ENCODE measurements at regions not wholly inside any gene's neighbourhood (a gene's known extent, or its start where the extent isn't known, plus 50 kb on each side); places are given as distances from the start of the nearest gene placed in this dataset.
"Not testable (repeated sequence)": the region's sequence is repeated elsewhere in the genome, so short reads cannot be mapped to it uniquely, and the experiment has no call there.

DNA sequence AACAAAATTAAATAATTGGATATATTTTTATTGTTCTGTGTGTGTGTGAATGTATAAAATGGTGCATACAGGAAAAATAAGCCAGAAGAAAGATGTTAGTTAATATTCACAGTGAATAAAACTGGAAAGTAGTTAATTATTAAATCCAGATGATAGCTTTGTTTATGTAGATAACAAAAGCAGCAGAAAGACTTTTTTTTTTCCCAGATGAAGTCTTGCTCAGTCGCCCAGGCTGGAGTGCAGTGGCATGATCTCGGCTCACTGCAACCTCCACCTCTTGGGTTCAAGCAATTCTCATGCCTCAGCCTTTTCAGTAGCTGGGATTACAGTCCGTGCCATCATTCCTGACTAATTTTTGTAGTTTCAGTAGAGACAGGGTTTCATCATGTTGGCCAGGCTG lies 140.1 kb downstream of the ZNF486 start:
- no peak for DNase-seq (ENCODE audit: low read depth in 2 of 3, low spot score in 2 of 3)

- not testable (repeated sequence) for DNase-seq (ENCODE audit: low read depth in 2 of 3, low spot score in 2 of 3)
These were observed 129.3 kb downstream of the ZNF486 start for GRCh38 chr19:20296314-20296713.

DNA sequence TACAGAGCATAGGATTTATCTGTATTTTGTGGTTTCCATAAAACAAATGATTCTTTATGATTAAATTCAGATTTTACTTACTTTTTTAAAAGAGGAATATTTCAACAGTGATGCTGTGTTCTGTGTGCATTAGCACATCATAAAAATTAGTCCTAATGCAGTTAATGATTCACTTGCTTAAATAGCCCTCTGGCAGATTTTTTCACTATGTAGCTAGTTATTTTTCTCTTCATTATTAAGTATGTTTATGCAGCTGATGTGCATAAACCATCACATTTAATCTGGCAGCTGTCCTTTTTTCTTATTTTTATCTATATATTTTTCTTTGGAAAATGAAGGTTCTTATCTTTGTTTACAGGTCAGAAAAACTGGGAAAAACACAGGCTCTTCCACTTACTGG lies 127.2 kb downstream of the ZNF486 start:
- DNase-seq (ENCODE audit: low read depth in 2 of 3, low spot score in 2 of 3) = no peak

DNA sequence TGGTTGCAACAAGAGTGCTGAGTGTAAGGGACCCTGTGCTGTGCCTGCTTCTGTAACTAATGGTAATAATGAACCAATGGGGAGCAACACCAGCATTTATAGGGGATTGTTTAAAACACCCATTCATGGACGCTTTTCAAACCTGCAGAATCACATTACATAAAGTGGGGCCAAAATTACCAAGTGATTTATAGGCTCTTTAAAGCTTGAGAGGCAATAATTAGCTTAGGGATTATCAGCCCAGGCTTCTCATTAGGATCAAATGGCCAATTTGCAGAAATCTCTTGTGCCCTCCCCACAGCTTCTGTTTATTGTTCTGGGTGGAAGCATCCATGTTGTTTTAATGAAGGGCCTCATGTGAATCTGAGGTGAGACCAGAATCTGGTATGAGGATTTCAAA lies 125.5 kb downstream of the ZNF486 start:
- not testable (repeated sequence) for DNase-seq (ENCODE audit: low read depth in 2 of 3, low spot score in 2 of 3)

DNA sequence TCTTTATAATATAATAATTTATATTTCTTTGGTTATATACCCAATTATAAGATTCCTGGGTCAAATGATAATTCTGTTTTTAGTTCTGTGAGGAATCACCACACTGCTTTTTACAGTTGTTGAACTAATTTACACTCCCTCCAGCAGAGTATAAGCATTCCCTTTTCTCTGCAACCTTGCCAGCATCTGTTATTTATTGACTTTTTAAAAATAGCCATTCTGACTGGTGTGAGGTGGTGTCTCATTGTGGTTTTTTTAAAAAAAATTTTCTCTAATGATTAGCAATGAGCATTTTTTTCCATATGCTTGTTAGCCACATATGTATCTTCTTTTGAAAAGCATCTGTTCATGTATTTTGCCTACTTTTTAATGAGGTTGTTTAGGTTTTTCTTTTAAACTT lies 122.2 kb downstream of the ZNF486 start:
- DNase-seq (ENCODE audit: low read depth in 2 of 3, low spot score in 2 of 3) = no peak

DNA sequence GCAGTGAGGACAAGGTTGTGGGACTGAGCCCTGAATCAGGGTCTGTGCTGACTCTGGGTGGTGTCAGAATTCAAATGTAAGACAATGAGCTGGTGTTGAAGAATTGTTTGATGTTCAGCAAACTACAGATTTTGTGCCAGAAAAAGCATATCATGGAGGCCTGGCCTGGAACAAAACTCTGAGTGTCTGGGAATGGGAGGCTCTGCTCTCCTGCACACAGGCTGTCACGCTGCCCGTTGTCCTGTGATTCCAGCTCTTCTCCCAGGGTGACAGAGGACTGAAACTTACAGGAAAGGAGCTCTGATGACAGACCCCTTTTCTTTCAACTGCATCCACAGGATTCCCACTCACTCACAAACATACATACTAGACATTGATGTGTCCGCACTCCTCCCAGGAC lies 120.1 kb downstream of the ZNF486 start:
- DNase-seq (ENCODE audit: low read depth in 2 of 3, low spot score in 2 of 3) = no peak

DNA sequence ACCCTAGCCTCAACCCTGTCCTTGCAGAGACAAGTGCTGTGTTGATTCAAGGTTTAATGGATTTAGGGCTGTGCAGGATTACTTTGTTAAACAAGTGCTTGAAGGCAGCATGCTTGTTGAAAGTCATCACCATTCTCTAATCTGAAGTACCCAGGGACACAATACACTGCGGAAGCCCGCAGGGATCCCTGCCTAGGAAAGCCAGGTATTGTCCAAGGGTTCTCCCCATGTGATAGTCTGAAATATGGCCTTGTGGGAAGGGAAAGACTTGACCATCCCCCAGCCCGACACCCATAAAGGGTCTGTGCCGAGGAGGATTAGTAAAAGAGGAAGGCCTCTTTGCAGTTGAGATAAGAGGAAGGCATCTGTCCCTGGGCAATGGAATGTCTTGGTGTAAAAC lies 118.9 kb downstream of the ZNF486 start:
- DNase-seq (ENCODE audit: low read depth in 2 of 3, low spot score in 2 of 3) = not testable (repeated sequence)

DNA sequence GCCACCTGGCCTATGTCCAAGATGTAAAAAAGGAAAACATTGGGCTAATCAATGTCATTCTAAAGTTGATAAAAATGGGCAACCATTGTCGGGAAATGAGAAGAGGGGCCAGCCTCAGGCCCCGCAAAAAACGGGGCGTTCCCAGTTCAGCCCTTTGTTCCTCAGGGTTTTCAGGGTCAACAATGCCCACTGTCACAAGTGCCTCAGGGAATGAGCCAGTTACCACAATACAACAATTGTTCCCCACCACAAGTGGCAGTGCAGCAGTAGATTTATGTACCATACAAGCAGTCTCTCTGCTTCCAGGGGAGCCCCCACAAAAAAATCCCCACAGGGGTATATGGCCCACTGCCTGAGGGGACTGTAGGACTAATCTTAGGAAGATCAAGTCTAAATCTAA lies 112.5 kb downstream of the ZNF486 start:
- no peak for DNase-seq (ENCODE audit: low read depth in 2 of 3, low spot score in 2 of 3)

GRCh38 chr19:20278342-20278741 lies 111.3 kb downstream of the ZNF486 start:
- peak in 1 of 3 donors; percentile 17 for DNase-seq (ENCODE audit: low read depth in 2 of 3, low spot score in 2 of 3)

GRCh38 chr19:20276732-20277082 lies 109.7 kb downstream of the ZNF486 start:
- not testable (repeated sequence) for DNase-seq (ENCODE audit: low read depth in 2 of 3, low spot score in 2 of 3)

DNA sequence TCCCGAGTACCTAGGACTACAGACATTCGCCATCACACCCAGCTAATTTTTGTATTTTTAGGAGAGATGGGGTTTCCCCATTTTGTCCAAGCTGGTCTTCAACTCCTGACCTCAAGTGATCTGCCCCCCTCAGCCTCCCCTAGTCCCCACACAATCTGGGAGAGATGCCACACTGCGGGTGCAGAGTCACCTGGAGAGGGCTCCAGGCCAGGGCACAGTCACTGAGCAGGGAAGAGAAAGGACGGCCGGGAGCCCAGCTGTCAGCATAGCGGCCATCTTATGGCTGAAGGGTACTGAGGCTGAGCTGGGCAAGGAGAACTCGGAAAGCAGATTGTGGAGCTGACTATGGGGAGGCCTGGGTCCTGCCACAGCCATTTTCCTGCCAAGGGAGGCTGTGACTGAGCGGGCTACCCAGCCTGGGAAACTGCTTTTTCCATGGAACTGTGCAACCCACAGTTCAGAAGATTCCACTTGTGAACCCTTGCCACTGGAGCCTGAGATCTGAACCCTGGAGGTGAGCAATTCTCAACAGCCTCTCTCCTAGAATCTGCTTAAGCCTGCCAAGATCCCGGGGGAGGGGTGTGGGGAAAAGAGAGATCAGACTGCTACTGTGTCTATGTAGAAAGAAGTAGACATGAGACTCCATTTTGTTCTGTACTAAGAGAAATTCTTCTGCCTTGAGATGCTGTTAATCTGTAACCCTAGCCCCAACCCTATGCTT lies 109.2 kb downstream of the ZNF486 start:
- DNase-seq (ENCODE audit: low read depth in 2 of 3, low spot score in 2 of 3) = no peak

- no peak for DNase-seq (ENCODE audit: low read depth in 2 of 3, low spot score in 2 of 3)
These were observed 107.0 kb downstream of the ZNF486 start for GRCh38 chr19:20273951-20274570.

DNA sequence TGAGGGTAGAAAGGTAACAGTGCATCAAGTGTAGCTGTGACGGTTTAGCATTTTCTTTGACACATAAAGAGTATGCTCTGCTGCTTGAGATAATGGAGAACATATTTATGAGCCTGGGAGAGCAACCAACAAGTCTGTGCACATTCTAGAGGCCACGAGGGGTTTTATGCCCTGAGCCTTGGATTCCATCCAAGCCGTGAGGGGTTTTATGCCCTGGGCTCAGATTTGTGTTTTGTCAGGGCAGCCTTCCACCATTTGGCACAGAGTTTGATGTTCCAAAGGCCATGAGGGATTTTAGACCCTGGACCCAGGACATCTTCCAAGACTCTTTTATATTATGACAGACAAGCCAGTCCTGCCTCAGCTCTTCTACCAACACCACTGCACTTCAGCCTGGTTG lies 106.4 kb downstream of the ZNF486 start:
- DNase-seq (ENCODE audit: low read depth in 2 of 3, low spot score in 2 of 3) = no peak

DNA sequence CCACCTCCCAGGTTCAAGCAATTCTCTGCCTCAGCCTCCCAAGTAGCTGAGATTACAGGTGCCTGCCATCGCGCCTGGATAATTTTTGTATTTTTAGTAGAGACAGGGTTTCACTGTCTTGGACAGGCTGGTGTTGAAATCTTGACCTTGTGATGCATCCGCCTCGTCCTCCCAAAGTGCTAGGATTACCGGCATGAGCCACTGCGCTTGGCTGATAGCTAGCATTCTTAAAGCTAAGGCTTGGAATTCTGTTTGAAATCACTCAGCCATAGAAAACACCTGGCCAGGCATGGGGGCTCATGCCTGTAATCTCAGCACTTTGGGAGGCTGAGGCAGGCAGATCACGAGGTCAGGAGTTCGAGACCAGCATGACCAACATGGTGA lies 105.6 kb downstream of the ZNF486 start:
- DNase-seq (ENCODE audit: low read depth in 2 of 3, low spot score in 2 of 3) = not testable (repeated sequence)

DNA sequence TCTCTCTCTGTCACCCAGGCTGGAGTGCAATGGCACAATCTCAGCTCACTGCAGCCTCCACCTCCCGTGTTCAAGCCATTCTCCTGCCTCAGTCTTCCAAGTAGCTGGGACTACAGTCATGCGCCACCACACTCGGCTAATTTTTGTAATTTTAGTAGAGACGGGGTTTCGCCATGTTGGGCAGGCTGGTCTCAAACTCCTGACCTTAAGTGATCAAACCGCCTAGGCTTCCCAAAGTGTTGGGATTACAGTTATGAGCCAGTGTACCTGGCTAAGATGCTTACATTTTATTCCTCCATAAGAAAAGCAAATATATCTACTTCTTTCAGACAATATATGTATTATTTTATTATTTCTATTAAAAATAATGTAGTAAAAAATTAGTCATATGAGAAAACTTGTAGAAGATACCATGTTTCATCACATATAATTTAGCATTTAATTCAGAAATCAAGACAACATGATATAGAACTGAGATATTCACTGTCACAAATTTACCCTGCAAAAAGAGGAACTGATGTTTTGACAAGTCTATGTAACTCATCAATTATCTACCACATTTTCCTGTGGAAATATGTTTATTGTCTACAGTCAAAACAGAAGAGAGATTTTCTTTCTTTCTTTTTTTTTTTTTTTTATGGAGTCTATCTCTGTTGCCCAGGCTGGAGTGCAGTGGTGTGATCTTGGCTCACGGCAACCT lies 105.1 kb downstream of the ZNF486 start:
- peak in 1 of 3 donors; percentile 2 for DNase-seq (ENCODE audit: low read depth in 2 of 3, low spot score in 2 of 3)

DNA sequence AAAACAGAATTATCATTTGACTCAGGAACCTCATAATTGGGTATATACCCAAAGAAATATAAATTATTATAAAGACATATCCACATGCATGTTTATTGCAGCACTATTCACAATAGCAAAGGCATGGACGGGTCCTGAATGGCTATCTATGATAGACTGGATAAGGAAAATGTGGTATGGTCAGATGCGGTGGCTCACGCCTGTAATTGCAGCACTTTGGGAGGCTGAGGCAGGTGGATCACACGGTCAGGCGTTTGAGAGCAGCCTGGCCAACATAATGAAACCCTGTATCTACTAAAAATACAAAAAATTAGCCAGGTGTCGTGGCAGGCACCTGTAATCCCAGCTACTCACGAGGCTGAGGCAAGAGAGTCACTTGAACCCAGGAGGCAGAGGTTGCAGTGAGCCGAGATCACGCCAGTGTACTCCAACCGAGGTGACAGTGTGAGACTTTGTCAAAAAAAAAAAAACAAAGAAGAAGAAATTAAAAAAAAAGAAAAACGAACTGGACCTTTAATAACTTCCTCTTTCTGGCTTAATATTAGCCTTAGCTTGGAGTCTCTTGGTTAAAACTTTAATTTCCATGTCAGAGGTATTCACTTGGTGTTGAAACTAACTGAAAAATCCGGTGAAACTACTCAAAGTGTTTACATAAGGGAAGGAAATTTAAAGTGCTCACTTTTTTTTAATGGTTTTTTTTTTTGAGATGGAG lies 104.4 kb downstream of the ZNF486 start:
- no peak for DNase-seq (ENCODE audit: low read depth in 2 of 3, low spot score in 2 of 3)

- DNase-seq (ENCODE audit: low read depth in 2 of 3, low spot score in 2 of 3) = no peak
These were observed 102.4 kb downstream of the ZNF486 start for GRCh38 chr19:20269461-20269860.

GRCh38 chr19:20261513-20261912 lies 94.5 kb downstream of the ZNF486 start:
- DNase-seq (ENCODE audit: low read depth in 2 of 3, low spot score in 2 of 3) = not testable (repeated sequence)

DNA sequence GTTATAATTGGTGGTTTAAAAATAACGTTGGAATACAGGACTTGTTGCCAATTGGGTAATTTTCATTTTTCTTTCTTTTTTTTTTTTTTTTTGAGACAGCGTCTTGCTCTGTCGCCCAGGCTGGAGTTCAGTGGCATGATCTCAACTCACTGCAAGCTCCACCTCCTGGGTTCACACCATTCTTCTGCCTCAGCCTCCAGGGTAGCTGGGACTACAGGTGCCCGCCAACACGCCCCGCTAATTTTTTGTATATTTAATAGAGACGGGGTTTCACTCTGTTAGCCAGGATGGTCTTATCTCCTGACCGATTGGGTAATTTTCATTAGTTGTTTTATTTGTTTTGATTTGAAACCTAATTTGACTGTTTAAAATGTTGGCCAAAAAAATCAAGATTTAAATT lies 93.7 kb downstream of the ZNF486 start:
- DNase-seq (ENCODE audit: low read depth in 2 of 3, low spot score in 2 of 3) = not testable (repeated sequence)

DNA sequence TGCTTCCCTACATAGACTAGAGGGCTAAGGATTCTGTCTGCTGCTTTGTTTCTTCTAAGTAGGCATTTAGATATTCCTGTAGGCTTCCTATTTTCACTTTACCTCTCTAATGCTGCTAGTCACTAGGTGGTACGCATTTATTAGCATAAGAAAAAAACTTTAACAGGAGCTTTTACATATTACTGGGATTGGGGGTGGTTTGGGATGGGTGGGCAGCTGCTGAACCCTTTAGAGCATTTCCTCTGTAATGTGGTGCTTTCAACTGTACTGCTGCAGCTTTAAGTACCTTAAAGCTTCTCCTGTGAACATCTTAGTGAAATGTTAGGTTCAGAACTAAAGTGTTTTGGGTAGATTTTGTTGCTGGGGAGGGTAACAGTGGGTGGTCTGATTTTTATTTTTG lies 92.6 kb downstream of the ZNF486 start:
- no peak for DNase-seq (ENCODE audit: low read depth in 2 of 3, low spot score in 2 of 3)

GRCh38 chr19:20256606-20257005 lies 89.6 kb downstream of the ZNF486 start:
- no peak for DNase-seq (ENCODE audit: low read depth in 2 of 3, low spot score in 2 of 3)
